HG03575 (cell line): ENCODE measurements at regions not wholly inside any gene's neighbourhood (a gene's known extent, or its start where the extent isn't known, plus 50 kb on each side); places are given as distances from the start of the nearest gene placed in this dataset.

Experiments used
- ATAC-seq: cut with Tn5 transposase; IDR thresholded peaks from one replicate; pipeline ENCODE4 v1.9.1; 2021; ENCODE audit not compliant: unreplicated experiment, insufficient number of reproducible peaks, low FRiP score; ENCODE audit errors: extremely low read depth

DNA sequence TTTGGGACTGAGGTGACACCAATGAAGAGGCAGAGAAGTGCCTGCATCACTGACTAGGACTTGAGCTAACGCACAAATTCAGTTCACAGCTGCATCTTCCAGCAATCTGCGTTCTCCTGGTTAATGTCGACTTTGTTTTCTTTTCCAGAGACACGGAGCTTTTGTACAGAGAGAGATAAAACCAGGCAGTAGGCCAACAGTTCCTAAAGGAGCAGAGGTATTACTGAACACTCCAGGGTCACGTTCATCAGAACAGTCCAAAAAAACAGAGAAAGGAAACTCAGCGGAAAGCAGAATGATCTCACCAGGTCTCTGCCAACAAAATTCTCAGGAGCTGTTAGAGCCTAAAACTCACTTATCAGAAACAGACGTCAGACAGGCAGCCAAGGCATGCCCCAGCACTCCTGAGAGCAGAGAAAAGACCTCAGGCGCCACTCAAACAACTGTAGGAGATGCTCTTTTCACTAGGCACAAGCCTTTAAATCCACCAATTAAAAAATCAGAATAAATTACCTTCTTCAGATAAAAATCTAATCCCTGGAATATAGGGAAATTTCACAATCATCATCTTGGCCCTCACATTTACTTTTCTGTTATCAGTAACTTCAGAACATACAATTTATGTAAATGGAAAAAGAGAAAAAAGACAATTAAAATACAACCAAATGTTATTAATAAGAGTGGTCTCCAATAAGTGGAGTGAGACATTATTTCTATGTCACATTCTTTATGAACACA, 95.9 kb upstream of the SPTBN1 start:
- no peak for ATAC-seq

DNA sequence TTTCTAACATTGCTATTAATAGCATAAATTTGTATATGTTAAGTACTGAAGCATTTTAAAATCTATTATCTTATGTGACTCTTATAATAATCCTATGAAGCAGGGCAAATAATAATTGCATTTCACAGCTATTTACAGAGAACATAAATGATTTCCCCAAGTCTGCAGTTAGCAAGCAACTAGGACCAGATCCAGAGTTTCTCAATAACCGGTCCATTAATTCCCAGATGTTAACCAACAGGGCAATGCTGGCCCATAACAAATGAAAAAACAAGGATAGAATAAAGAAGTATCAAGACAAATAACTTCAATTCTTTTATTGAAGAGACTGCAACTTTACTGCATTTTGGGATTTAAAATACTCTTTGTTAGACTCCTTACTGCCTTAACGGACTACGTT, 91.7 kb upstream of the SPTBN1 start:
- ATAC-seq, result no peak

DNA sequence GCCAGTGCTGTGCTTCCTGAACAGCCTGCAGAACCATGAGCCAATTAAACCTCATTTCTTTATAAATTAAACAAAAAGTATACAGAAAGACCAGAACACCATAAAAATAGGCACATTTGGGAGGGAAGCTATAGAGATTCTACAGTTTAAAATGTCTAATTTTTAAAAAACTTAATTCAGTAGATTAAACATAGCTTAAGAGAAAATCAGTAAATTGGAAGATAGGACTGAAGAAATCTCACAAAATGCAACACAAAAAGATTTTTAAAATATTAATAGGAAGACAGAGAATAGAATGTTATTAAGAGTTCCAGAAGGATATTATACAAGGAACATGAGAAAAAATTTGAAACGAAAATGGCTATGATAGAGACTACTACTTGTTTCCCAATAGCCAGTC, 90.5 kb upstream of the SPTBN1 start:
- ATAC-seq, result no peak

DNA sequence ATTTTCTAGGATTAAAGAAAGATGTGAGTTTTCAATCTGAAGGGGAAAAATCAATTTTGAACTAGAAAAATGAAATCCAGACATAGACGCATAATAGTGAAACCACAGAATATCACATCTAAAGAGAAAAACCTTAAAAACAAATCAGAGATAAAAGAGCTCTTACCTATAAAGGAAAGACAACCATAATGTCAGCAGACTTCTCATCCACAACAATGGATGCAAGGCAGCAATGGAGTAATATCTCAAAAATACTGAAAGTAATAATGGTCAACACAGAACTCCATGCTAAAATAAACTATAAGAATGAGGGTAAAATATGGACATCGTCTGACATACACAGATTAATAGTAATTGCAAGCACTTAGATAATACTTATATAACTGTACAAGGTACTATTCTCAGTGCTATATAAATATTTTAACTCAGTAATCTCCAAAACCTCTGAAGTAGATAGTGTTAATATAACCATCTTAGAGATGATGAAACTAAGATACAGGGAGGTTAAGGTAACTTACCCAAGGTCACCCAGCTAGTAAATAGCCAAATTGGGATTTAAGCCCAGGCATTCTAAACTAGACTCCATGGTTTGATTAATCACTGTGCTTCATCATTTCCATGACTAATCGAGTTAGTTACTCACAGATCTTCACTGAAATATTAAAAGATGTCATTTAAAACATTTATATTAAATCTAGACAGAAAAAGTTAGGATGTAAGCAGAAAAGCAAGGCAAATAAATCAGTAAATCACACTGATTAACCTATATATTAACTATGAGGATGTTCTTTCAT, 89.4 kb upstream of the SPTBN1 start:
- ATAC-seq, result no peak

DNA sequence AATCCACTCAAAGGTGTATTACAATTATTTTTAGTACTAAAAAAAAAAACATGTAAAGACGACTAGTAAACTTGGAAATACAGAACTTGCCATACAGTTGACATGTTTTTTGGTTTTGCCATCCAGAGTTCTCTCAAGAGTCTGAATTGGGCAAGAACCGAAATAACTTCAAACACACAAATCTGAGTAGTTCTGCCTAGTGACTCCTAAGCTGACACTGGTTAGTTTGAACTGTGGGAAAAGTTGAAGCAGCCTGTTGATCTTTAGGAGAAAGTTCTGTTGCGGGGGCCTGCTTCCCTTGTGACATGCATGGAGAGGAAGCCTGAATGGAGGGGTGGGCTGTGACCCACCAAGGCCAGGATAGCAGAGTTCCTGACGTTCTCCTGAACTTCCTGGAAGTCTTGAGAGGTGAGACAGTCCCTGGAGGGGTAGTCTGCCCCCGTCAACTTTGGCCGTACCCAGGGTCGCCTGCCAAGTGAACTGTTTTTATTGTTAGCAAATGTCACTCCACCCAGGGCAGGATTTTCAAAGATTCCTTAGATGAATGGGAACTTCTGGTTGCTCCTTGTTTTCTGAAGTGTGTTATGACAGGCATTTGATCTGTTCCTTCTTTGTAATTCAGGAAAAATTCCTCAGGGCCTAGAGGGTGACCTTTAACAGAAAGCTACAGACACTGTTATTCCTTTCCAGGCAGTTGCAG, 85.6 kb upstream of the SPTBN1 start:
- no peak for ATAC-seq

DNA sequence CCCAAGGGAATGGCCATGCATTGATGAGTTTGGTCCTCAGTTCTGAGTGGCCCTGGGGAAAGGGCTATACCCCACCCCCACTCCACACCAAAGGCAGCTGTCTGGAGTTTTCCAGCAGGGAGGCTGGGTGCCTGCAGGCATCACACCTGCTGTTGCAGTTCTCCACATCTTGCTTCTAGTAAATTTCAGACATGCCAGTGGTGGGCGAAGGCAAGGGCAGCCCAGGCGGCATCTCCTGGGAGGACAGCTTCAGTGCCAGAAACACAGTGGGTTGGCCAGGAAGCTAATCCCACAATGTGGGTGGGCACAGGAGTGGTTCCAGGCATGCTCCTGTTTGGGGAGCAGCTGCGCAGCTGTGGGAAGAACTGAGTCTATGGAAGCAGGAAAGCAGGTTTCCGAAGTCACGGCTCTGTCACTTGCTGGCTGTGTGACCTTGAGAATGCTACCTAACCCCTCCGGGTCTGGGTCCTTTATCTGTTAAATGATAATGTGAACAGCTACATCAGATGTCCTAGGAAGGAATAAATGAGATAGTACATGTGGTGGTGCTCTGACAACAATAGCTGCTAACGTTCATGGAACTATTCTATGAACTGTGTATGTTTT, 84.6 kb upstream of the SPTBN1 start:
- ATAC-seq, result no peak

DNA sequence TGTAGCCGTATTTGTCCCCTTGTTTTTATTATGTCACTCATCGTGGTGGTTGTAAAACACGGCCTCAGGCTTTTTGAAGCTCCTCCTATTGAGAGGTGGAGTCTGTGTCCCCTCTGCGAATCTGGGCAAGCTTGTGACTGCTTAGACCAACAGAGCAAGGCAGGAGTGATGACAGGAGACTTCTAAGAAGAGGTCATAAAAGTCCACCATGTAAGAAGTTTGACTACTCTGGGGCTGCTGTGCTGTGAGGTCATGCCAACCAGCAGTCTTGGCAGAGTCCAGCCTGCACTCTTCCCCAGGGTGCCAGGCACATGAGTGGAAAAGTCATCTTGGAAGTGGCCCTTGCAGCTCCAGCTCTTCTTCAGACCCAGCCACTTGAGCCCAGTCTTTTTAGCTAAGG, 83.8 kb upstream of the SPTBN1 start:
- no peak for ATAC-seq

DNA sequence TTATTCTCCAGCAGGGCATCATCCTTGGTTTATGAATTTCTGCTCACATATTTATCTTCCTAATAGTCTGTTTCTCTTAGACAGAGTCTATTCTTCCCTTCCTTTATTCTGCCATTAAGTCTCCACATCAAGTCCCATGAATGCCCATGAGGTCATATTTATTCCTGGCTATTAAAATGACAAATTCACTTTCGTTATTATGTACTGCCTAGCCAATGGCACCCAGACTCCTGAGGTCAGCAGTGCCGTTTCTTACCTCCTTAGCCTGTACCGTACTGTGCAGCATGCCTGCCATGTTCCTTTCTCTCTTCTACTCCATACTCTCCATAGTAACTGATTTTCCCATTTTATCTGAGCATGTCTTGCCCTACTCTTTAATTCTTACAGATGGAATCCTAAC, 82.3 kb upstream of the SPTBN1 start:
- no peak for ATAC-seq

DNA sequence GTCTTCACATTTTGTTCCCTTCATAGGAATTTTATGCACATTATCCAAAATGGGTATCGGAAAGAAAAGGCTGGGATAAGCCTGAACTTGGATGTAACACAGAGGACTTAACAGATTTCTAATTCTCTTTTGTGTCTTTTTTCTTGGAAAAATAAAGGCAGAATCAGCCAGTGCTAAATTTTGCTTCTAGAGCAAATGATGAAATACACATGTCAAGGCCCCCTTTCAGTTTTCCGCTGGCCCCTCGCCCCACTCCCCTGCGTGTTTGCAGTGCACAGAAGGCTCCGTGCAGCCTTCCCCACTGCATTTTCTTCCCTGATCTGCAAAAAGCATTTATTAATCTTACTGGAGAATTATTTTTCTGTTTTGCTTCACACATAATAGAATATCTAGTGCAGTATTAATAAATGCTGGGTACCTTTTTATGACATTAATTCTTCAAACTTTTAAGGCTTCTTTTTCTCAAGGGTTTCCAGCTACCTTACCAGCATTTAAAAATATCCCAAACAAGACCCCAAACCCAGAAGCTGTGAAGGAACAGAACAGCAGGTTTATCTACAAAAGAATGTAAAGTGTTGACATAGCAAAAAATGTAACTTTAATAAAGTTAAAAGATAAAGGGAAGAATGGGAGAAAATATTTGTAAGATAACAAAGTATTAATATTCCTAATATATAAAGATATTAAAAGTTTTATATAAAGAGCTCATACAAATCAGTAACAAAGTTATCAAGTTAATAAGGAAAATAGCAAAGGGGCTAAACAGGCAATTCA, 81.3 kb upstream of the SPTBN1 start:
- ATAC-seq, result no peak

DNA sequence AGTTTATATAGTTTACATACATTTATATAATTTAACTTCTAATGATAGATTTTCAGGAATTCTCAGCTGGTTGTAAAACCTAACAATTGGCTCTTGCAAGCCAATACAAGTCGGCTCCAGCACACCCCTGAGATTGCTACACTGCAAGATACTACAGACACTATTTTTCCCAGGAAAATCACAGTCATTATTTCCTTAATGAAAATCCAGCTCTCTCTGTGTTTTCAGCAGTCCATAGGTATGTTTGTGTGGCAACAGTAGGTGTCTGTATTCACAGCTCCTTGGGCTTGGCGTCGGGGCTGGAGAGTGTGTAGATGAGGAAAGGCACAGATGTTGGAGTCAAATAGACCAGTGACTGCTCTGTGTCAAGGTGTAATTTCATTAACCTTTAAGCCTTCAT, 78.7 kb upstream of the SPTBN1 start:
- ATAC-seq, result no peak

DNA sequence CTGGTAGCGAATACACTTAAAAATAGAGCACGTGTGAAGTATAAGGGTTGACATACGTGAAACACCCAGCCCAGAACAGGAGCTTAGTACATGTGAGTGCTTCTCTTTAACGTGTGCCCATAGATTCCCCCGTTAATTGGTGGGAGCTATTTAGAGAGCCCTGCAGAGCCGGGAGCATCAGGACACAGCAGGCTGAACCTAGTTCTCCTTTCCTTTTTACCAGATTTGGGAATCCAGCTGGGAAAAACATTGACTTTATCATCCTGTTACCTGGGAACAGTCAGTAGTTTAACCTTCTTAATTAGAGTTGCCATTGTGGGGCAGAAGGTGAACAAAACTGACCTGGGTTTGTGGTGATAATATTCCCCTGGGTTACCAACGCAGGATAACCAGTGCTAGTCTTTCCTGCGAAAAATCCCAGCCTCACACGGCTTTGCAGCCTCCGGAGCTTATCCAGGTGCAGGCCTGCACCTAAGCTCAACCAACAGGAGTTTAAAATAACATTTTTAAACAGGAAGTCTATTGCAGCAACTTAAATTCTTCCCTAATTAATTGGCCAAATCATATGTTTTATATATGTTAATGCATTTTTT, 78.1 kb upstream of the SPTBN1 start:
- ATAC-seq, result no peak

DNA sequence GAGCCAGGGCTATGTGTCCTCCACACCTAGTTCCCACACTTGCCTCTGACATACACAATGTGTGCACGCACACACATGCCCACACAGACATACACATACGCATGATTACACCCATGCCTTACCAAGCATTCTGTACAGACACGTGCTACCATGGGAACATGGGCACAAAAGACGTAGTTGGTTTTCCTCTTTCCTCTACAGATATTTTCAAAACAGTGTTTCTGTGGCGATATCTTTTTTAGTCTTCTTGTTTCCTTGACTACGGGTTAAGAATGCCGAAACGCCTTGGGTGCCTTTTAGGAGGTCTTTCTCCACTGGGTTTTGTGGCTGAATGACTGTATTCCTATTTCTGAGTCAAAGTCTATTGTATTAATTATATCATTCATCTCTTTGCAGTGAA, 75.5 kb upstream of the SPTBN1 start:
- no peak for ATAC-seq

DNA sequence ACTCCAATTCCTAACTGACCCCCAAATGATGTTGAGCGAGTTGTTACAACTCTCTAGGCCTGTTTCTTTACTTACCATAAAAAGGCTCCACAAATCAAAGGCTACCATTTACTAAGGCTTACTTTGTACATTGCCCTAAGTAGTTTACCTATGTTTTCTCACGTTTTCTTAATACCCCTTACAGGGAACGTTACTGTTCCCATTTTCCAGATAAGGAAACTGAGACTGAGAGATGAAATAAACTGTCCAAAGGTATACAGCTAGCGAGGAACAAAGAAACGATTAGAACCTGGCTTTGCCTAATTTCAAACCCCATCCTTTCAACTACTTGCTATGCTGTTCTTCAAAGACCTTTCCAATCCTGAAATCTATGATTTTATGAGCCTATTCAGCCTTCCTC, 74.8 kb upstream of the SPTBN1 start:
- ATAC-seq, result no peak

DNA sequence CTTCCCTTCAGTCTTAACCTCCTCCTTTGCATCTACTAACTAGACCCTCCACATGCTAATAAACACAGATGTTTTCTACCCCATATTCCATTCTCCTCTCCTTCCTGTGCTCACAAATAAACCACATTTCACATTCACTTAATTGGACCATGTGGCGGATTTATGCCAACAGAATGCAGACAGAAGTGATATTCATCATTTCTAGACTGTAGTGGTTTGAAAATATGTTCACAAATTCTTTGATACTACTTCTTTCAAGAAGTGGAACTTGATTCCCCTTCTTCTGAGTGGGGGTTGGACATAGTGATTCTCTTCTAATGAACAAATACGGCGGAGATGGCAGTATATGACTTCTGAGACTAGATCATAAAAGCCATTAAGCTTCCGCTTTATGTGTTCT, 73.5 kb upstream of the SPTBN1 start:
- no peak for ATAC-seq

DNA sequence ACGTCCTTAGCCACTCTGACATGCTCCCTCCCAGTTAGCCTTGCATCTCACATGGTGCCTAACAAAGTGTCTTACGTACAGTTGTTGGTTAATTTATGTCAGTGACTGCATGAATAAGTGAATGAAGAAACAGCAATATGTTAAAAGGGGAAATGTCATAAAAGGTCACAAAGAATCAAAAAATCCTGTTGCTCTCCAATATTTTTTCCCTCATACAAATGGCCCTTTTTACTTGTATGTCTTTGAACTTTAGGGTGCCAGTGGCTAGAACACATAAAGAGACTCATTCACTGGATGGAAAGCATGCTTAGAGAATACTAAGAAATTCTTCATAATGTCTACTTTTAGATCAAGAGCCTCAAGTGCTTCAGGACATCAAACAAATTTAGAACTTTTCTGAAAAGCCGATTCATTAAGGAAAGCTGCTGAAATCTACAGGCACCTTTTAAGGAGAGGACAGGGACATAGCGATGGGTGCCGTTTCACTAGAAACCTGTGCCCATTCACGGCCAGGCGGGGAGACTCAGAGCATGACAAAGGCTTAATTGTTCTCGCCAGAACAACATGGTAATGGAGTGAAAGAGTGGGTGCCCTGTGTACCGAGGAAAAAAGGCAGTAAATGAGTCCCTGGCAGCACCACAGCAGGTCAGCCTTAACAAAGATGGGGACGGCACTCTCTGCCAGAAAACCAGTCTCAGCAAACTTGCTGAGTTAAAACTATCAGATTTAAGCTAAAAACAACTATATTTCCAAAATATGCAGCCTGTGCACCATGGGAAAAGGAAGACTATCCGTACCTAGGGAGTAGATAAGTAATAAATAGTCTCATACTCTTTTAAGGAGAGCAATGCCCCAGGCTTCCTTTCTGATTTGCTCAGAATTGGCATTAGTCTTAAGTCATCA, 71.6 kb upstream of the SPTBN1 start:
- no peak for ATAC-seq

DNA sequence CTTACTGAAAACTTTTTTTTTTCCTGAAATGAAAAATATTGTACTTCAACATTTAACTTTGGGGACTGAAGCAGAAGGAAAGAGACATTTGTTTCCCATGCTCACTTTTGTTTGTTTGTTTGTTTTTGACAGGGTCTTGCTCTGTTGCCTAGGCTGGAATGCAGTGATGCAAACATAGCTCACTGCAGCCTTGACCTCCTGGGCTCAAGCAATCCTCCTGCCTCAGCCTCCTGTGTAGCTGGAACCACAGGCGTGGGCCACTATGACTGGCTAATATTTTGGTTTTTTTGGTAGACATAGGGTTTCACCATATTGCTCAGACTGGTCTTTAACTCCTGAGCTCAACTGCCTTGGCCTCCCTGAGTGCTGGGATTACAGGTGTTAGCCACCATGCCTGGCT, 70.9 kb upstream of the SPTBN1 start:
- ATAC-seq, result no peak

DNA sequence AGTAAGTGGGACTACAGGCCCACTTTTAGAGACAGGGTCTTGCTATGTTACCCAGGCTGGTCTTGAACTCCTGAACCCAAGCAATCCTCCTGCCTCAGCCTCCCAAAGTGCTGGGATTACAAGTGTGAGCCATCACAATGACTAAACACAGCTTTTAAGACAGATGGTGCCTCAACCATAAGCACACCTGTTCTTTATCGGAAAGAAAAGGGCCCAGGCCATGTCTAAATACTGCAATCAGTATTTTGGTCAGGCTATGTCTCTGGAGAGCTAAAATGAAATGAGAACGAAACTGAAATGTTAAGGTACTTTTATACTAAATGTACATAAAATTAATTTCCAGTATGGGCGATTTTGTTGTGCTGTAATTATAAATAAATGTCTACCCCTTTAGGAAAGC, 69.5 kb upstream of the SPTBN1 start:
- ATAC-seq, result no peak
